ENCODE measurements at regions not wholly inside any gene's neighbourhood (a gene's known extent, or its start where the extent isn't known, plus 50 kb on each side); places are given as distances from the start of the nearest gene placed in this dataset.

GRCh38 chr17:33750943-33751701 lies 458.0 kb upstream of the ASIC2 start:
- DNase-seq (ENCODE audit: low read depth in 2 of 3, low spot score in 1 of 3) = peak; percentile 43 to 76 (median 50)

- no peak for DNase-seq (ENCODE audit: low read depth in 2 of 3, low spot score in 1 of 3)
These were observed 458.6 kb upstream of the ASIC2 start for GRCh38 chr17:33751702-33752065.

- no peak for DNase-seq (ENCODE audit: low read depth in 2 of 3, low spot score in 1 of 3)
These were observed 460.4 kb upstream of the ASIC2 start for GRCh38 chr17:33753452-33753851.

GRCh38 chr17:33756021-33756420 lies 462.9 kb upstream of the ASIC2 start:
- DNase-seq (ENCODE audit: low read depth in 2 of 3, low spot score in 1 of 3) = no peak

GRCh38 chr17:33765871-33766270 lies 472.8 kb upstream of the ASIC2 start:
- no peak for DNase-seq (ENCODE audit: low read depth in 2 of 3, low spot score in 1 of 3)

GRCh38 chr17:33766721-33767120 lies 473.6 kb upstream of the ASIC2 start:
- no peak for DNase-seq (ENCODE audit: low read depth in 2 of 3, low spot score in 1 of 3)

- DNase-seq (ENCODE audit: low read depth in 2 of 3, low spot score in 1 of 3) = no peak
These were observed 476.0 kb upstream of the ASIC2 start for GRCh38 chr17:33769066-33769465.

GRCh38 chr17:33776304-33776703 lies 478.8 kb upstream of the CCL2 start:
- no peak for DNase-seq (ENCODE audit: low read depth in 2 of 3, low spot score in 1 of 3)

- no peak for DNase-seq (ENCODE audit: low read depth in 2 of 3, low spot score in 1 of 3)
These were observed 478.2 kb upstream of the CCL2 start for GRCh38 chr17:33776903-33777302.

- DNase-seq (ENCODE audit: low read depth in 2 of 3, low spot score in 1 of 3) = no peak
These were observed 477.4 kb upstream of the CCL2 start for GRCh38 chr17:33777674-33778073.

GRCh38 chr17:33778505-33779233 lies 476.4 kb upstream of the CCL2 start:
- no peak for DNase-seq (ENCODE audit: low read depth in 2 of 3, low spot score in 1 of 3)

- peak; percentile 4 to 34 (median 5) for DNase-seq (ENCODE audit: low read depth in 2 of 3, low spot score in 1 of 3)
These were observed 475.9 kb upstream of the CCL2 start for GRCh38 chr17:33779234-33779591.

GRCh38 chr17:33785281-33785680 lies 469.8 kb upstream of the CCL2 start:
- no peak for DNase-seq (ENCODE audit: low read depth in 2 of 3, low spot score in 1 of 3)

- no peak for DNase-seq (ENCODE audit: low read depth in 2 of 3, low spot score in 1 of 3)
These were observed 468.6 kb upstream of the CCL2 start for GRCh38 chr17:33786478-33786877.

GRCh38 chr17:33789658-33790057 lies 465.4 kb upstream of the CCL2 start:
- no peak for DNase-seq (ENCODE audit: low read depth in 2 of 3, low spot score in 1 of 3)

- DNase-seq (ENCODE audit: low read depth in 2 of 3, low spot score in 1 of 3) = no peak
These were observed 457.9 kb upstream of the CCL2 start for GRCh38 chr17:33797181-33797580.

GRCh38 chr17:33798308-33798707 lies 456.8 kb upstream of the CCL2 start:
- DNase-seq (ENCODE audit: low read depth in 2 of 3, low spot score in 1 of 3) = no peak

- DNase-seq (ENCODE audit: low read depth in 2 of 3, low spot score in 1 of 3) = no peak
These were observed 452.5 kb upstream of the CCL2 start for GRCh38 chr17:33802349-33803198.

GRCh38 chr17:33803199-33803685 lies 451.8 kb upstream of the CCL2 start:
- no peak for DNase-seq (ENCODE audit: low read depth in 2 of 3, low spot score in 1 of 3)

- DNase-seq (ENCODE audit: low read depth in 2 of 3, low spot score in 1 of 3) = no peak
These were observed 451.4 kb upstream of the CCL2 start for GRCh38 chr17:33803686-33804085.

GRCh38 chr17:33804401-33804800 lies 450.7 kb upstream of the CCL2 start:
- DNase-seq (ENCODE audit: low read depth in 2 of 3, low spot score in 1 of 3) = no peak

GRCh38 chr17:33806631-33807030 lies 448.5 kb upstream of the CCL2 start:
- DNase-seq (ENCODE audit: low read depth in 2 of 3, low spot score in 1 of 3) = no peak
